HG02759 (cell line): ENCODE measurements at regions not wholly inside any gene's neighbourhood (a gene's known extent, or its start where the extent isn't known, plus 50 kb on each side); places are given as distances from the start of the nearest gene placed in this dataset.
"Not testable (repeated sequence)": the region's sequence is repeated elsewhere in the genome, so short reads cannot be mapped to it uniquely, and the experiment has no call there.

Source experiments
- ATAC-seq: cut with Tn5 transposase; IDR thresholded peaks from one replicate; pipeline ENCODE4 v1.9.1; 2021; ENCODE audit warnings: mild to moderate bottlenecking, moderate library complexity; ENCODE audit not compliant: unreplicated experiment

- no peak for ATAC-seq
These were observed 115.9 kb upstream of the GRK3 start for GRCh38 chr22:25448435-25449051.

GRCh38 chr22:25449781-25450317 is 114.6 kb upstream of the GRK3 start:
- ATAC-seq: no peak

- no peak for ATAC-seq
These were observed 112.9 kb upstream of the GRK3 start for GRCh38 chr22:25451480-25452114.

DNA sequence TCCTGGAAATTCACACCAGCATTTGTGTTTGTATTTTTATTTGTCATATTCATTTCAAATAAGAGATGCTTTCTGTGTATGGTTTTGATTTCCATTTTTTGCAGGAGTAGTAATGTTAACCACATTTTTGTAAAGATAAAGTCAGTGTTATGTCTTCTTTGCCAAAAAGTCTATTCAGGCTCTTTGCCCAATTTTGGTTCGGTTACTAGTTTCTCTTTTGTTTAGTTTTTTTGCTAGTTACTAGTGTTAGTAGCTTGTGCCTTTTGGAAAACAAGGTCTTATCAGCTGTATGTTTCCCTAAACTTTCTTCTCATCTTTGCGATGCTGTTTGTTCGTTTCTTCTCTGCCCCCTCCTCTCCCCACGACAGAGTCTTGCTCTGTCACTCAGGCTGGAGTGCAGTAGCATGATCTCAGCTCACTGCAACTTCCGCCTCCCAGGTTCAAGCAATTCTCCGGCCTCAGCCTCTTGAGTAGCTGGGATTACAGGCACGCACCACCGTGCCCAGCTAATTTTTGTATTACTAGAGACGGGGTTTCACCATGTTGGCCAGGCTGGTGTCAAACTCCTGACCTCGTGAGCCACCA is 112.3 kb upstream of the GRK3 start:
- no peak for ATAC-seq

- ATAC-seq: no peak
These were observed 111.4 kb upstream of the GRK3 start for GRCh38 chr22:25453058-25453457.

DNA sequence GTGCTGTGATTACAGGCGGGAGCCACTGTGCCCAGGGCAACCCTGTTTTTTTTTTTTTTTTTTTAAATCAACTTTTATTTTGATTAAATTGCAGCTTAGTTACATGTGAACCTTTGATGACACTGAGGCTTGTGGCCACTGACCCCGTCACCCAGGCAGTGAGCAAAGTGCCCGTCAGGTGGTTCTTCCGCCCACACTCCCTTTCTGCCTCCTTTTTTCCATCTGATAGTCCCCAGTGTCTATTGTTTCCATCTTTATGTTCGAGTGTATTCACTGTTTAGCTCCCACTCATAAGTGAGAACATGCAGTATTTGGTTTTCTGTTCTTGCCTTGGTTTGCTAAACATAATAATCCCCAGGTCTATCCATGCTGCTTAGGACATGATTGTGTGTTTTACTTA is 110.9 kb upstream of the GRK3 start:
- ATAC-seq: no peak

DNA sequence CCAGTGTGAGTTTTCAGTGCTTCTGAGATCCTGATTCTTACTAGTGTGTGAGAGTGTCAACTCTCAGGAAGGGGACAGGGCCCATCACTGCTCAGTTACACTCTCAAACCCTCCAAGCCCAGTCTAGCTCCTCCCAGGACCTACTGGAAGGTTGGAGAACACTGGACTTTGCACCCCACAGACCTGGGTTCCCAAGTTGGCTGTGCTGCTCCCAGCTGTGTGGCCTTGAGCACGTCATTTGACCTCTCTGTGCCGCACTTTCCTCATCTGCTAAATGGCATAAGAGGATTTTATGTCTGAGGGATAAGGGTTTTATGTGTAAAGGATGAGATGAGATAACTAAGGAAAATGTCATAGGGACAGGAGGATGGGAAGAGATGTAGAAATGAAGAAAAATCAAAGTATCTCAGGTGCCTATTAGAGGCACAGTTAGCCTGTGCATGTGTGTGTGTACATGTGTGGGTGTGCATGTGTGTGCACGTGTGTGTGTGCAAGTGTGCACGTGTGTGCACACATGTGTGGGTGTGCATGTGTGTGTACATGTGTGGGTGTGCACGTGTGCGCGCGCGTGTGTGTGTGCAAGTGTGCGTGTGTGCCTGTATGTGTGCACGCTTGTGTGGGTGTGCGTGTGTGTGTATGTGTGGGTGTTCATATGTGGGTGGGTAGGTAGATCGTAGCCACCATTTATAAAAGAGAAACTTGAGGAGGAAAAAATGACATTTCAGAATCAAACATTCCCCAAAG is 108.0 kb upstream of the GRK3 start:
- ATAC-seq: not testable (repeated sequence)

DNA sequence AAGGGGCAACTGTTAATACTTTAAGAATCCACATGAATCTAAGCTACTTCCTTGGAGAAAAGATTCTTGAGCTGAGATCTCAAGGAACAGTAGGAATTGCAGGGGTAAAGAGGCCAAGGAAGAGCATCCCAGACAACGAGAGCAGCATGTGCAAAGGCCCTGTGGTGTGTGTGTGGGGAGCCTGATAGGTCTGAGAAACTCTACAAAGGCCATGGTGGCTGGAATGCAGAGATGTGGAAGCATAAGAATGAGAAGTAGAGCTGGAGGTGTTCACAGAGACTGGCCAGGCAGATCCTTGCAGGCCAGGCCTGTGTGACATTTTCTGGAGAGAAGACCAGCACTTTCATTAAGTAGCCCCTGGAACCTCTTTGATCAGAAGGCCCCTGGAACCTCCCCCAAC is 105.8 kb upstream of the GRK3 start:
- ATAC-seq: not testable (repeated sequence)

GRCh38 chr22:25460682-25461081 is 103.8 kb upstream of the GRK3 start:
- not testable (repeated sequence) for ATAC-seq

- ATAC-seq: no peak
These were observed 103.2 kb upstream of the GRK3 start for GRCh38 chr22:25461301-25461700.

DNA sequence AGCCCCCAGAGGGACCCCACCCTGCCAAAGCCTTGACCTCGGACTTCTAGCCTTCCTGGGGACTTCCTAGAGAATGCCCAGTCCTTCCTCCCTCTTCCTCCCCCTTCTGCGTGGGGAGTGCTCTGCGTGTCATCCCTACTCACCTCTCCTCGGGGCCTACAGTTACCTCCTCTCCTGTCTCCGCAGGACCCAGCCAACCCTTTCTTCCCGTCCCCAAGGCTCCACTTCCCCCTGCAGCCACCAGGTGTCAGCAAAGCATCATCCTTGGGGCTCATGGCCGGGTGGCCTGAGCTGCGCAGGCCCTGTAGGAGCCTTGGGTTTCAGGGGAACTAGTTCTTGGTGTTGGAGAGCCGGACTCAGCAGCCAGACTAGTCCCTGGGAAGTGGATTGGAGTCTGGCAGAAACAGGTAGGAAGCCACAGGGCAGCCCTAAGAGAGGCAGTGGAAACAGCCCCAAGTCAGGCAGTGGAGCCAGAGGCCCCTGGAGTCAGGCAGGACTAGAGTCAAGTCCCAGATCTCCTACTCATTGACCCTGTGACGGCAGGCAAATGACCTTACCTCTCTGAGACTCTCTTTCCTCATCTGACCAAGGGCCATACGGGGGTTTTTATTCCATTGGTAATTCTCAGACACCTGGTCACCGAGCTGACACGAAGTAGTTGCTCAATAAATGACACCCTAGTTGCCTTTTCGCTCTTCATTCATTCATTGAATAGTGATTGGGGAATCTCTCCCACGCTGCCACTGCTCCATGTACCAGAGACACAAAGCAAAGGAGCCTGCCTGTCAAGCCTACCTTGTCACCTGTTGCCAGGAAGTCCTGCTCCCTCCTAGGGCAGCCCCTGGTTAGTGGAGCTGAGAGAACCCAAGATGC is 101.8 kb upstream of the GRK3 start:
- ATAC-seq: peak; percentile 80

- not testable (repeated sequence) for ATAC-seq
These were observed 101.2 kb upstream of the GRK3 start for GRCh38 chr22:25463347-25463628.

DNA sequence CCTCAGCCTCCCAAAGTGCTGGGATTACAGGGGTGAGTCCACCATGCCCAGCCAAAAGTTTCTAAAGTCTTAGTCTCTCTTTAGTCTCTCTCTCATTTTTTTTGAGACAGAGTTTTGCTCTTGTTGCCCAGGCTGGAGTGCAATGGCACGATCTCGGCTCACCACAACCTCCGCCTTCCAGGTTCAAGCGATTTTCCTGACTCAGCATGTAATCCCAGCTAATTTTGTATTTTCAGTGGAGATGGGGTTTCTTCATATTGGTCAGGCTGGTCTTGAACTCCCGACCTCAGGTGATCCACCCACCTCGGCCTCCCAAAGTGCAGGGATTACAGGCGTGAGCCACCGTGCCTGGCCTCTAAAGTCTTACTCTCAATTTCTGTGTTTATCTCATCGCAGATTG is 100.1 kb upstream of the GRK3 start:
- not testable (repeated sequence) for ATAC-seq

GRCh38 chr22:25465949-25466348 is 98.5 kb upstream of the GRK3 start:
- ATAC-seq: no peak

- ATAC-seq: no peak
These were observed 92.1 kb upstream of the GRK3 start for GRCh38 chr22:25472382-25472781.

- no peak for ATAC-seq
These were observed 89.0 kb upstream of the GRK3 start for GRCh38 chr22:25475257-25476022.

- ATAC-seq: no peak
These were observed 87.1 kb upstream of the GRK3 start for GRCh38 chr22:25477358-25477757.

- no peak for ATAC-seq
These were observed 86.4 kb upstream of the GRK3 start for GRCh38 chr22:25478111-25478510.

DNA sequence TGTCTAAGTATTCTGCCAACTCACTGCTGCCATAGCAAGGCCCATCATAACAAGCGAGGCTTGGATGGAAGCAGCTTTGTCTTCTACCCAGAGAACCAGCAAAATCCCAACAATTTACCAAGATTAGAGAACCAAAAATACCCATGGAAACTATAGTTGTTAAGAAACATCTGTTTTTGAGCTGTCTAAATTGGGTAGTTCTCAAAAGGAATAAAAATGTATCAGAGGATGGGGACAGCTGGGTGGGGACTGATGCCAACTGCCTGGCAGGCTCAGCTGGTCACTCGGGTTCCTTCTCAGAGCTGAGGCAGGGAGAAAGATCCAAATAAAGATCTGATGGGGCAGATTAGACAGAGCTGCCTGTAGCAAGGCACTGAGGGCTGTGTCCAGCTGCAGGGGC is 85.9 kb upstream of the GRK3 start:
- no peak for ATAC-seq

DNA sequence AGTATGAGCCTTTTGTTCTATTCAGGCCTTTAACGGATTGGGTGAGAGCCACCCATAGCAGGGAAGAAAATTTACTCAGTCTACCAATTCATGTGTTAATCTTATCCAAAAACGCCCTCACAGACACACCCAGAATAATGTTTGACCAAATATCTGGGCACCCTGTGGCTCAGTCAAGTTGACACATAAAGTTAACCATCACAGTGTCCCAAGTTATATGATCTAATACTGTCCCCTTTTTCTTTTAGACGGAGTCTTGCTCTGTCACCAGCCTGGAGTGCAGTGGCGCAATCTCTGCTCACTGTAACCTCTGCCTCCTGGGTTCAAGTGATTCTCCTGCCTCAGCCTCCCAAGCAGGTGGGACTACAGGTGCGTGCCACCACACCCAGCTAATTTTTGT is 83.6 kb upstream of the GRK3 start:
- ATAC-seq: not testable (repeated sequence)
